HEK293 (cell line): ENCODE measurements at regions not wholly inside any gene's neighbourhood (a gene's known extent, or its start where the extent isn't known, plus 50 kb on each side); places are given as distances from the start of the nearest gene placed in this dataset.
"Not testable (repeated sequence)": the region's sequence is repeated elsewhere in the genome, so short reads cannot be mapped to it uniquely, and the experiment has no call there.

Experiments
- CTCF ChIA-PET: fragments of 350-600 bp; formaldehyde crosslinking; extraction: SDS; loops from one replicate; lab custom pipeline; 2021; ENCODE audit warnings: antibody characterized with exemption; lab: Yijun Ruan, JAX
- POLR2A ChIA-PET: fragments of 300-600 bp; formaldehyde crosslinking; extraction: SDS; loops from one replicate; lab custom pipeline; 2020; ENCODE audit warnings: antibody characterized with exemption, inconsistent platforms; lab: Yijun Ruan, JAX
- H3K27ac ChIP-seq: fragments of 200-500 bp; sonication (Bioruptor generic); 2 replicates; pipeline ENCODE4 v1.5.1; 2014; ENCODE audit warnings: low read depth, low read length, control low read depth, inconsistent platforms; ENCODE audit errors: extremely low read depth
- H3K36me3 ChIP-seq, 2 experiments: fragments of 200-500 bp in 1 of 2; sonication (Bioruptor generic) in 1 of 2; 1 replicate in 1 of 2; 2 replicates in 1 of 2; pipeline ENCODE4 v1.5.1; 2014 to 2017; ENCODE audit warnings: inconsistent platforms in 2 of 2, low read length in 2 of 2; ENCODE audit not compliant: control insufficient read depth in 2 of 2, insufficient read depth in 1 of 2
- H3K4me1 ChIP-seq: fragments of 200-500 bp; sonication (Bioruptor generic); 2 replicates; pipeline ENCODE4 v1.5.1; 2014; ENCODE audit warnings: mild to moderate bottlenecking, low read length, inconsistent platforms; ENCODE audit not compliant: control insufficient read depth, insufficient read depth
- H3K4me3 ChIP-seq: 2 replicates; pipeline ENCODE4 v1.5.1; 2011; ENCODE audit warnings: low read depth, mild to moderate bottlenecking, control low read depth, low read length, moderate library complexity
- H3K9me3 ChIP-seq: fragments of 200-500 bp; sonication (Bioruptor generic); 2 replicates; pipeline ENCODE4 v1.5.1; 2014; ENCODE audit warnings: low read depth, low read length, inconsistent platforms; ENCODE audit not compliant: control insufficient read depth, insufficient read depth
- EGR2 ChIP-seq: fragments of 450-650 bp; formaldehyde crosslinking; IDR thresholded peaks from 2 replicates; pipeline ENCODE4 v1.5.1; 2016; ENCODE audit warnings: low read depth, missing biosample characterization, missing genetic modification characterization
- PRDM4 ChIP-seq: fragments of 450-650 bp; formaldehyde crosslinking; IDR thresholded peaks from 2 replicates; pipeline ENCODE4 v1.5.1; 2017; ENCODE audit warnings: missing biosample characterization, missing genetic modification characterization
- ZBTB17 ChIP-seq: fragments of 450-650 bp; formaldehyde crosslinking; IDR thresholded peaks from 2 replicates; pipeline ENCODE4 v1.5.1; 2016; ENCODE audit warnings: missing biosample characterization, missing genetic modification characterization
- ZNF335 ChIP-seq: fragments of 450-650 bp; formaldehyde crosslinking; conservative IDR thresholded peaks from 2 replicates; pipeline ENCODE4 v1.5.1; 2016; ENCODE audit warnings: missing biosample characterization, missing genetic modification characterization
- ZNF366 ChIP-seq: fragments of 450-650 bp; formaldehyde crosslinking; conservative IDR thresholded peaks from 2 replicates; pipeline ENCODE4 v1.5.1; 2016; ENCODE audit warnings: missing biosample characterization, missing genetic modification characterization
- ZNF560 ChIP-seq: fragments of 450-650 bp; formaldehyde crosslinking; IDR thresholded peaks from 2 replicates; pipeline ENCODE4 v1.5.1; 2017; ENCODE audit warnings: missing biosample characterization, missing genetic modification characterization, borderline replicate concordance
- ZNF654 ChIP-seq: fragments of 450-650 bp; formaldehyde crosslinking; IDR thresholded peaks from 2 replicates; pipeline ENCODE4 v1.5.1; 2016; ENCODE audit warnings: low read depth, missing biosample characterization, missing genetic modification characterization
- ZNF664 ChIP-seq: fragments of 450-650 bp; formaldehyde crosslinking; IDR thresholded peaks from 2 replicates; pipeline ENCODE4 v1.5.1; 2016; ENCODE audit warnings: missing biosample characterization, missing genetic modification characterization
- TF ChIP-seq, protein P1 (sequence below): fragments of 450-650 bp; formaldehyde crosslinking; IDR thresholded peaks from 2 replicates; pipeline ENCODE4 v1.5.1; 2016; ENCODE audit warnings: missing biosample characterization, missing genetic modification characterization
- TF ChIP-seq, protein P2 (sequence below): fragments of 450-650 bp; formaldehyde crosslinking; IDR thresholded peaks from 2 replicates; pipeline ENCODE4 v1.5.1; 2016; ENCODE audit warnings: missing biosample characterization, missing genetic modification characterization

GRCh38 chr16:22983614-22984013 lies 165.6 kb downstream of the USP31 start (continued):
- TF ChIP-seq, protein P1, sequence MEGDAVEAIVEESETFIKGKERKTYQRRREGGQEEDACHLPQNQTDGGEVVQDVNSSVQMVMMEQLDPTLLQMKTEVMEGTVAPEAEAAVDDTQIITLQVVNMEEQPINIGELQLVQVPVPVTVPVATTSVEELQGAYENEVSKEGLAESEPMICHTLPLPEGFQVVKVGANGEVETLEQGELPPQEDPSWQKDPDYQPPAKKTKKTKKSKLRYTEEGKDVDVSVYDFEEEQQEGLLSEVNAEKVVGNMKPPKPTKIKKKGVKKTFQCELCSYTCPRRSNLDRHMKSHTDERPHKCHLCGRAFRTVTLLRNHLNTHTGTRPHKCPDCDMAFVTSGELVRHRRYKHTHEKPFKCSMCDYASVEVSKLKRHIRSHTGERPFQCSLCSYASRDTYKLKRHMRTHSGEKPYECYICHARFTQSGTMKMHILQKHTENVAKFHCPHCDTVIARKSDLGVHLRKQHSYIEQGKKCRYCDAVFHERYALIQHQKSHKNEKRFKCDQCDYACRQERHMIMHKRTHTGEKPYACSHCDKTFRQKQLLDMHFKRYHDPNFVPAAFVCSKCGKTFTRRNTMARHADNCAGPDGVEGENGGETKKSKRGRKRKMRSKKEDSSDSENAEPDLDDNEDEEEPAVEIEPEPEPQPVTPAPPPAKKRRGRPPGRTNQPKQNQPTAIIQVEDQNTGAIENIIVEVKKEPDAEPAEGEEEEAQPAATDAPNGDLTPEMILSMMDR (tag by site-specific recombination) = no peak
- TF ChIP-seq EGR2 (tag by site-specific recombination) = no peak

DNA sequence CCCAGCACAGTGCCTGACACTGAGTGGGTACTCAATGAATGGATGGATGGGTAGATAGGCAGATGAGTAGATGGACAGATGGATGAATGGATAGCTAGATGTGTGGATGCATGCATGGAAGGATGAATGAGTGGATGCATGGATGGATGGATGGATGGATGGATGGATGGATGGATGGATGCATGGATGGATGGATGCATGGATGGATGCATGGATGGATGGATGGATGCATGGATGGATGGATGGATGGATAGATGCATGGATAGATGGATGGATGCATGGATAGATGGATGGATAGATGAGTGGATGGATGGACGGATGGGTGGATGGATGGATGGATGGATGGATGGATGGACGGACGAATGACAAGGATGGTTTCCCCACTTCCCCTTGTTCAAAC lies 166.6 kb downstream of the HS3ST2 start:
- peak; percentile 91 for TF ChIP-seq ZNF366 (tag by site-specific recombination)
- TF ChIP-seq ZBTB17 (tag by site-specific recombination) = peak; percentile 97
- H3K27ac ChIP-seq, POLR2A ChIA-PET, H3K9me3 ChIP-seq, CTCF ChIA-PET, H3K36me3 ChIP-seq, H3K4me1 ChIP-seq, H3K4me3 ChIP-seq: not testable (repeated sequence)

DNA sequence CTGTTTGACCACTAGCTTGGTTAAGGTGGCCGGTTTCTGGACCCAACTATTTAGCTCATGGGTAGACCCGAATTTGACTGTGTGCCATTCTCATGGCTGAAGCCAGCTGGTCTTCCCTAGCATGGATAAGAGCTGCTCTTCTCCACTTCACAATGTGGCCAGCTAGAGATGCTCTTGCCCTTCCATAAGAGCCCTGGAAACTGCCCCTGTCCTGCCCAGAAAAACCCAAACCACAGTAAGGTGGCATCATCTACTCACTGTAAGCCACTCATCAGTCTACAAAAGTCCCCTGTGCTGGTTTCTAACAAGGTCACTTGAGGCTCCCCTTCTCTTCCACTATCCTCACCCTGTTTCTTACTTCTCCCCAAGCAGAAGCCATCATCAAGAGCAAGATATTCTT lies 165.1 kb downstream of the HS3ST2 start:
- no peaks in the 10 kb centered on the region for H3K4me1 ChIP-seq
- no peak overlapping the region for H3K4me3 ChIP-seq
- no peaks in the 10 kb centered on the region for H3K36me3 ChIP-seq
- POLR2A ChIA-PET = no interaction called here
- no peaks in the 10 kb centered on the region for H3K9me3 ChIP-seq
- H3K27ac ChIP-seq = no peak overlapping the region
- CTCF ChIA-PET = no interaction called here
- TF ChIP-seq ZNF560 (tag by site-specific recombination) = no peak
- TF ChIP-seq, protein P2, sequence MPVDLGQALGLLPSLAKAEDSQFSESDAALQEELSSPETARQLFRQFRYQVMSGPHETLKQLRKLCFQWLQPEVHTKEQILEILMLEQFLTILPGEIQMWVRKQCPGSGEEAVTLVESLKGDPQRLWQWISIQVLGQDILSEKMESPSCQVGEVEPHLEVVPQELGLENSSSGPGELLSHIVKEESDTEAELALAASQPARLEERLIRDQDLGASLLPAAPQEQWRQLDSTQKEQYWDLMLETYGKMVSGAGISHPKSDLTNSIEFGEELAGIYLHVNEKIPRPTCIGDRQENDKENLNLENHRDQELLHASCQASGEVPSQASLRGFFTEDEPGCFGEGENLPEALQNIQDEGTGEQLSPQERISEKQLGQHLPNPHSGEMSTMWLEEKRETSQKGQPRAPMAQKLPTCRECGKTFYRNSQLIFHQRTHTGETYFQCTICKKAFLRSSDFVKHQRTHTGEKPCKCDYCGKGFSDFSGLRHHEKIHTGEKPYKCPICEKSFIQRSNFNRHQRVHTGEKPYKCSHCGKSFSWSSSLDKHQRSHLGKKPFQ (tag by site-specific recombination) = no peak

GRCh38 chr16:22977294-22977697 lies 163.3 kb downstream of the HS3ST2 start:
- H3K36me3 ChIP-seq = no peaks in the 10 kb centered on the region
- H3K9me3 ChIP-seq = no peaks in the 10 kb centered on the region
- ChIA-PET POLR2A (no interaction called here), CTCF (interaction anchor here (0.6 to 2.0 kb wide), 12 partner anchors 11 to 1421 kb away, joined by 3 to 9 read pairs (median 4); no protein-coding TSS in a partner anchor)
- H3K4me3 ChIP-seq = no peak overlapping the region
- H3K4me1 ChIP-seq = no peaks in the 10 kb centered on the region
- 0 out of 2 replicates have a peak, but pooled peaks have one; percentile 23 for TF ChIP-seq ZNF335 (tag by site-specific recombination)
- TF ChIP-seq, protein P1 (tag by site-specific recombination) = peak; percentile 82
- TF ChIP-seq ZNF654 = peak; percentile 46
- no peak for TF ChIP-seq PRDM4 (tag by site-specific recombination)
- TF ChIP-seq ZNF664 = peak; percentile 87
- no peak overlapping the region for H3K27ac ChIP-seq
